NB4 (cell line): ENCODE measurements at regions not wholly inside any gene's neighbourhood (a gene's known extent, or its start where the extent isn't known, plus 50 kb on each side); places are given as distances from the start of the nearest gene placed in this dataset.

Experiments
- DNase-seq: peaks from one replicate; pipeline ENCODE4 v3.0.0; 2010; ENCODE audit warnings: low read depth
- H3K4me3 ChIP-seq: one replicate; pipeline ENCODE4 v1.5.1; 2011; ENCODE audit warnings: mild to moderate bottlenecking, low read depth, low read length, moderate library complexity
- CTCF ChIP-seq: IDR thresholded peaks from one replicate; pipeline ENCODE4 v1.5.1; 2012; ENCODE audit warnings: low read depth, low read length
- MAX ChIP-seq: IDR thresholded peaks from 2 replicates; pipeline ENCODE4 v1.6.1; 2011; ENCODE audit warnings: low read depth, low read length
- MYC ChIP-seq: IDR thresholded peaks from 2 replicates; pipeline ENCODE4 v1.6.1; 2011; ENCODE audit warnings: low read depth, low read length
- POLR2A ChIP-seq: IDR thresholded peaks from 2 replicates; pipeline ENCODE4 v1.6.1; 2011; ENCODE audit warnings: mild to moderate bottlenecking; ENCODE audit not compliant: insufficient read length; ENCODE audit errors: extremely low read depth

GRCh38 chr2:128983094-128983493 lies 664.4 kb upstream of the HS6ST1 start:
- TF ChIP-seq CTCF (no peak), POLR2A (no peak), MYC (no peak), MAX (no peak)
- no peak for DNase-seq
- no peak overlapping the region for H3K4me3 ChIP-seq

GRCh38 chr2:128984081-128984480 lies 665.4 kb upstream of the HS6ST1 start:
- H3K4me3 ChIP-seq, result no peak overlapping the region
- no peak for TF ChIP-seq MAX
- TF ChIP-seq CTCF, result no peak
- no peak for TF ChIP-seq POLR2A
- no peak for TF ChIP-seq MYC
- no peak for DNase-seq

GRCh38 chr2:128984855-128985254 lies 666.2 kb upstream of the HS6ST1 start:
- H3K4me3 ChIP-seq, result no peak overlapping the region
- TF ChIP-seq MAX (no peak), MYC (no peak), CTCF (no peak), POLR2A (no peak)
- DNase-seq, result no peak

GRCh38 chr2:128986026-128986715 lies 667.5 kb upstream of the HS6ST1 start:
- TF ChIP-seq MAX, result no peak
- TF ChIP-seq CTCF, result no peak
- TF ChIP-seq MYC, result no peak
- TF ChIP-seq POLR2A, result no peak
- H3K4me3 ChIP-seq, result no peak overlapping the region
- DNase-seq, result no peak

GRCh38 chr2:128986867-128987268 lies 668.2 kb upstream of the HS6ST1 start:
- no peak overlapping the region for H3K4me3 ChIP-seq
- DNase-seq, result no peak
- TF ChIP-seq MYC, result no peak

- no peak for DNase-seq
- no peak for TF ChIP-seq MAX
Measured at GRCh38 chr2:128988326-128988725, 669.7 kb upstream of the HS6ST1 start.

GRCh38 chr2:128988967-128989366 lies 670.3 kb upstream of the HS6ST1 start:
- no peak overlapping the region for H3K4me3 ChIP-seq
- TF ChIP-seq POLR2A (no peak), CTCF (no peak), MAX (no peak)
- DNase-seq, result no peak

More at GRCh38 chr2:128988326-128988725, 669.7 kb upstream of the HS6ST1 start:
- no peak overlapping the region for H3K4me3 ChIP-seq
